DMS153 treated with DMSO at 0.1 percent for 48 hours (cell line): ENCODE measurements at regions not wholly inside any gene's neighbourhood (a gene's known extent, or its start where the extent isn't known, plus 50 kb on each side); places are given as distances from the start of the nearest gene placed in this dataset.
"Not testable (repeated sequence)": the region's sequence is repeated elsewhere in the genome, so short reads cannot be mapped to it uniquely, and the experiment has no call there.

ENCODE experiments used
- DNase-seq: peaks from one replicate; lab custom pipeline; 2025; ENCODE audit not compliant: unreplicated experiment; lab: John Stamatoyannopoulos, UW

- DNase-seq: no peak
Measured at GRCh38 chr11:91382946-91383345, 841.7 kb upstream of the FAT3 start.

GRCh38 chr11:91374794-91375193 lies 849.8 kb upstream of the FAT3 start:
- DNase-seq: no peak

- no peak for DNase-seq
Measured at GRCh38 chr11:91373497-91373896, 851.1 kb upstream of the FAT3 start.

- no peak for DNase-seq
Measured at GRCh38 chr11:91366816-91367215, 857.8 kb upstream of the FAT3 start.

- DNase-seq: no peak
Measured at GRCh38 chr11:91365986-91366585, 858.5 kb upstream of the FAT3 start.

- no peak for DNase-seq
Measured at GRCh38 chr11:91350931-91351330, 873.7 kb upstream of the FAT3 start.

- DNase-seq: no peak
Measured at GRCh38 chr11:91326751-91327150, 897.9 kb upstream of the FAT3 start.

GRCh38 chr11:91326280-91326679 lies 898.3 kb upstream of the FAT3 start:
- no peak for DNase-seq

- no peak for DNase-seq
Measured at GRCh38 chr11:91314521-91314920, 910.1 kb upstream of the FAT3 start.

GRCh38 chr11:91312541-91312940 lies 912.1 kb upstream of the FAT3 start:
- no peak for DNase-seq

- DNase-seq: no peak
Measured at GRCh38 chr11:91310085-91310484, 914.5 kb upstream of the FAT3 start.

GRCh38 chr11:91308069-91308468 lies 916.5 kb upstream of the FAT3 start:
- no peak for DNase-seq

- DNase-seq: no peak
Measured at GRCh38 chr11:91305402-91305801, 919.2 kb upstream of the FAT3 start.

GRCh38 chr11:91303749-91304148 lies 920.9 kb upstream of the FAT3 start:
- no peak for DNase-seq

- DNase-seq: no peak
Measured at GRCh38 chr11:91299980-91300379, 924.6 kb upstream of the FAT3 start.

GRCh38 chr11:91296629-91297028 lies 928.0 kb upstream of the FAT3 start:
- no peak for DNase-seq

GRCh38 chr11:91295591-91295990 lies 929.0 kb upstream of the FAT3 start:
- no peak for DNase-seq

- DNase-seq: no peak
Measured at GRCh38 chr11:91293119-91293518, 931.5 kb upstream of the FAT3 start.

- no peak for DNase-seq
Measured at GRCh38 chr11:91272089-91272488, 952.5 kb upstream of the FAT3 start.

GRCh38 chr11:91268512-91269295 lies 955.9 kb upstream of the FAT3 start:
- not testable (repeated sequence) for DNase-seq

- no peak for DNase-seq
Measured at GRCh38 chr11:91265946-91266345, 958.7 kb upstream of the FAT3 start.

GRCh38 chr11:91264481-91264880 lies 960.1 kb upstream of the FAT3 start:
- DNase-seq: no peak
